Heart left ventricle (tissue), 16 donors: ENCODE measurements at regions not wholly inside any gene's neighbourhood (a gene's known extent, or its start where the extent isn't known, plus 50 kb on each side); places are given as distances from the start of the nearest gene placed in this dataset.
"Not testable (repeated sequence)": the region's sequence is repeated elsewhere in the genome, so short reads cannot be mapped to it uniquely, and the experiment has no call there.

Source experiments
- ATAC-seq, 4 donors: fragments of 200-7000 bp; cut with Tn5 transposase; one replicate each; pipeline ENCODE4 v1.9.1; 2020 to 2022; ENCODE audit warnings: moderate library complexity in 4 of 4, mild to moderate bottlenecking in 3 of 4, moderate number of reproducible peaks in 1 of 4
- DNase-seq, 5 donors: peaks; one replicate each; pipeline ENCODE4 v3.0.0-alpha.2; 2020
- H3K27ac ChIP-seq, 12 donors: fragments of 200-600 bp; sonication (generic) in 4 of 12; one replicate each; pipeline versions ENCODE4 v1.5.0 to v1.8.0; 2016 to 2022; ENCODE audit warnings: mild to moderate bottlenecking in 2 of 12
- H3K27me3 ChIP-seq, 9 donors: fragments of 200-600 bp; sonication (generic) in 2 of 9; one replicate each; pipeline versions ENCODE4 v1.5.1 to v1.8.0; 2016 to 2022; ENCODE audit warnings: mild to moderate bottlenecking in 3 of 9
- H3K36me3 ChIP-seq, 9 donors: fragments of 200-600 bp; sonication (generic) in 2 of 9; one replicate each; pipeline versions ENCODE4 v1.5.0 to v1.8.0; 2018 to 2022; ENCODE audit warnings: mild to moderate bottlenecking in 2 of 9
- H3K4me1 ChIP-seq, 12 donors: fragments of 200-600 bp; sonication (generic) in 4 of 12; one replicate each; pipeline versions ENCODE4 v1.5.0 to v1.8.0; 2016 to 2022; ENCODE audit warnings: mild to moderate bottlenecking in 3 of 12
- H3K4me3 ChIP-seq, 12 donors: fragments of 200-600 bp; sonication (generic) in 4 of 12; one replicate each; pipeline versions ENCODE4 v1.5.0 to v1.8.0; 2017 to 2022; ENCODE audit warnings: mild to moderate bottlenecking in 9 of 12, moderate library complexity in 4 of 12
- H3K9me3 ChIP-seq, 12 donors: fragments of 200-600 bp; sonication (generic) in 4 of 12; one replicate each; pipeline versions ENCODE4 v1.5.0 to v1.8.0; 2016 to 2022; ENCODE audit warnings: mild to moderate bottlenecking in 1 of 12
- CTCF ChIP-seq, 12 donors: fragments of 200-600 bp; sonication (generic) in 4 of 12; IDR thresholded peaks; one replicate each; pipeline versions ENCODE4 v1.5.0 to v1.8.0; 2018 to 2022; ENCODE audit warnings: antibody characterized with exemption in 12 of 12, mild to moderate bottlenecking in 5 of 12
- POLR2A ChIP-seq, 2 donors: fragments of 450-650 bp; IDR thresholded peaks; one replicate each; pipeline ENCODE4 v1.6.1; 2017; ENCODE audit warnings: antibody characterized with exemption in 2 of 2, mild to moderate bottlenecking in 2 of 2, moderate library complexity in 2 of 2
- WGBS, 4 donors: extraction: QIAGEN DNeasy Blood & Tissue Kit in 2 of 4; methylation state at CpG; one replicate each; pipeline versions ENCODE4 v1.1.5 to v1.1.7; 2013 to 2018; 5-methylcytosine and 5-hydroxymethylcytosine counted together
- intact Hi-C, 10 donors: fragments of 100-400 bp; cut with DNase I; formaldehyde crosslinking; loops; one replicate each; pipeline versions ENCODE4 v1.11.1 to v1.14.2; 2022
- donor health status: ischemic (EF 13 %, LVEDD 7.1; RV severe dilation, severe dysfunction).
- donor health status: healthy with polysubstance abuse.
- donor health status: DM: no; HTN: yes; CAD: no.
- donor health status: DM: no; HTN: no; CAD: no.
- donor health status: ischemic (EF 25% LVEDD 6.9; RV normal size, moderate dysfunction).
- donor health status: ischemic (EF 25% LVEDD 5.7; RV mildly dilated, moderate dysfunction).
- donor health status: healthy.
- donor health status: DM: yes; HTN: yes; CAD: no.
- donor health status: ischemic (EF 35%, LVEDD 5.7; RV mildly dilated, moderate dysfunction).
- donor health status: nonischemic (EF 11% LVEDD 7.7; RV severe dilation, severe dysfunction).
- donor health status: DM: yes; HTN: yes; CAD: no.
- donor health status: PGD.
- donor health status: ischemic (EF 29% LVEDD 5.4; RV normal size, mild dysfunction).
- donor health status: nonischemic (EF 23%, LVEDD 6.1; RV moderate dilation, normal function).

GRCh38 chr5:93990504-93991070, 249.2 kb upstream of the POU5F2 start:
- intact Hi-C loops = no loop called here
- 58 to 73% (median 63%) methylated on average over 2 of the region's 2 CpGs for WGBS, 4 donors
- no peaks in the 10 kb centered on the region for H3K36me3 ChIP-seq
- no peak for ATAC-seq
- no peaks in the 10 kb centered on the region for H3K9me3 ChIP-seq
- no peak overlapping the region for H3K27ac ChIP-seq
- no peak for TF ChIP-seq POLR2A (IDR thresholded peaks at IDR 0.05)
- no peak for DNase-seq
- peaks cover 0 to 14% (median 5%) of the 10 kb centered on the region in 12 donors for H3K4me1 ChIP-seq
- no peak overlapping the region for H3K4me3 ChIP-seq
- no peaks in the 10 kb centered on the region for H3K27me3 ChIP-seq

GRCh38 chr5:93985940-93986570, 244.7 kb upstream of the POU5F2 start:
- peaks cover 0 to 12% (median 5%) of the 10 kb centered on the region in 12 donors for H3K4me1 ChIP-seq
- H3K27me3 ChIP-seq, H3K9me3 ChIP-seq, H3K27ac ChIP-seq, ATAC-seq, H3K36me3 ChIP-seq, intact Hi-C loops, H3K4me3 ChIP-seq: not testable (repeated sequence)
- 95 to 98% (median 97%) methylated on average over 23 to 45 of the region's 45 CpGs for WGBS, 4 donors
- DNase-seq = peak in 1 of 5 donors; percentile 62

GRCh38 chr5:93978222-93978621, 236.8 kb upstream of the POU5F2 start:
- Histone ChIP-seq H3K27ac (no peak overlapping the region), H3K4me1 (no peaks in the 10 kb centered on the region), H3K27me3 (no peaks in the 10 kb centered on the region), H3K9me3 (peaks cover 5 to 69% (median 36%) of the 10 kb centered on the region in 12 donors), H3K4me3 (no peak overlapping the region), H3K36me3 (no peaks in the 10 kb centered on the region)
- no peak for DNase-seq
- no peak for ATAC-seq
- intact Hi-C loops = loop anchor here in 1 of 10 donors (10.0 kb wide), 1 partner anchor 1983 kb away; no protein-coding TSS in a partner anchor
- TF ChIP-seq CTCF (IDR thresholded peaks at IDR 0.05) (no peak), POLR2A (IDR thresholded peaks at IDR 0.05) (no peak)

GRCh38 chr5:93967923-93968322, 226.5 kb upstream of the POU5F2 start:
- DNase-seq = no peak
- H3K36me3 ChIP-seq = peaks cover 0 to 9% (median 0%) of the 10 kb centered on the region in 9 donors
- intact Hi-C loops = no loop called here
- H3K4me3 ChIP-seq = no peak overlapping the region
- no peaks in the 10 kb centered on the region for H3K27me3 ChIP-seq
- H3K4me1 ChIP-seq = no peaks in the 10 kb centered on the region
- TF ChIP-seq POLR2A (IDR thresholded peaks at IDR 0.05) (no peak), CTCF (IDR thresholded peaks at IDR 0.05) (no peak)
- peaks cover 0 to 6% (median 0%) of the 10 kb centered on the region in 12 donors for H3K9me3 ChIP-seq
- H3K27ac ChIP-seq = no peak overlapping the region
- ATAC-seq = no peak

GRCh38 chr5:93964421-93964820, 223.0 kb upstream of the POU5F2 start:
- H3K4me3 ChIP-seq = no peak overlapping the region
- WGBS, 4 donors = 96 to 99% (median 97%) methylated on average over 1 of the region's 1 CpG
- H3K4me1 ChIP-seq = no peaks in the 10 kb centered on the region
- H3K36me3 ChIP-seq = peaks cover 0 to 9% (median 0%) of the 10 kb centered on the region in 9 donors
- intact Hi-C loops = no loop called here
- no peak overlapping the region for H3K27ac ChIP-seq
- no peak for TF ChIP-seq POLR2A (IDR thresholded peaks at IDR 0.05)
- no peak for TF ChIP-seq CTCF (IDR thresholded peaks at IDR 0.05)
- DNase-seq = no peak
- H3K9me3 ChIP-seq = peaks cover 0 to 6% (median 0%) of the 10 kb centered on the region in 12 donors
- H3K27me3 ChIP-seq = no peaks in the 10 kb centered on the region
- no peak for ATAC-seq
